GM23248 (cell line): ENCODE measurements at regions not wholly inside any gene's neighbourhood (a gene's known extent, or its start where the extent isn't known, plus 50 kb on each side); places are given as distances from the start of the nearest gene placed in this dataset.

Experiments used
- EZH2 ChIP-seq: fragments of 200-600 bp; sonication (generic); IDR thresholded peaks from 2 replicates; pipeline ENCODE4 v1.6.1; 2018; ENCODE audit warnings: antibody characterized with exemption, mild to moderate bottlenecking; ENCODE audit not compliant: insufficient read depth, poor library complexity, severe bottlenecking
- EZH2phosphoT487 ChIP-seq: fragments of 200-600 bp; sonication (generic); IDR thresholded peaks from 2 replicates; pipeline ENCODE4 v1.6.1; 2018; ENCODE audit warnings: antibody characterized with exemption, moderate library complexity, mild to moderate bottlenecking, low read depth; ENCODE audit not compliant: insufficient read depth

- TF ChIP-seq EZH2phosphoT487 (no peak), EZH2 (no peak)
Measured at GRCh38 chrX:40149286-40150175, 51.8 kb upstream of the BCOR start.
